NOMO-1 (cell line): ENCODE measurements at regions not wholly inside any gene's neighbourhood (a gene's known extent, or its start where the extent isn't known, plus 50 kb on each side); places are given as distances from the start of the nearest gene placed in this dataset.
"Not testable (repeated sequence)": the region's sequence is repeated elsewhere in the genome, so short reads cannot be mapped to it uniquely, and the experiment has no call there.

ENCODE experiments used
- DNase-seq, 2 experiments: peaks; one replicate each; lab custom pipeline; 2025; ENCODE audit not compliant: unreplicated experiment in 2 of 2; lab: John Stamatoyannopoulos, UW

- DNase-seq: no peak
These were observed 73.4 kb upstream of the ADRA1D start for GRCh38 chr20:4322499-4322898.

- peak; percentile 82 to 97 for DNase-seq
These were observed 71.2 kb upstream of the ADRA1D start for GRCh38 chr20:4320291-4320690.

- no peak for DNase-seq
These were observed 69.8 kb upstream of the ADRA1D start for GRCh38 chr20:4318891-4319290.

GRCh38 chr20:4310616-4311015 is 61.5 kb upstream of the ADRA1D start:
- not testable (repeated sequence) for DNase-seq

- DNase-seq: no peak
These were observed 57.1 kb upstream of the ADRA1D start for GRCh38 chr20:4306206-4306605.

- no peak for DNase-seq
These were observed 56.0 kb upstream of the ADRA1D start for GRCh38 chr20:4305091-4305490.

- no peak for DNase-seq
These were observed 55.5 kb upstream of the ADRA1D start for GRCh38 chr20:4304601-4305000.

GRCh38 chr20:4303136-4303535 is 54.0 kb upstream of the ADRA1D start:
- no peak for DNase-seq

- no peak for DNase-seq
These were observed 51.8 kb upstream of the ADRA1D start for GRCh38 chr20:4300921-4301320.

GRCh38 chr20:4300401-4300800 is 51.3 kb upstream of the ADRA1D start:
- DNase-seq: no peak

GRCh38 chr20:4299773-4300172 is 50.7 kb upstream of the ADRA1D start:
- DNase-seq: no peak

GRCh38 chr20:4299216-4299615 is 50.1 kb upstream of the ADRA1D start:
- no peak for DNase-seq
